GM19328 (cell line): ENCODE measurements at regions not wholly inside any gene's neighbourhood (a gene's known extent, or its start where the extent isn't known, plus 50 kb on each side); places are given as distances from the start of the nearest gene placed in this dataset.

Experiments
- ATAC-seq: cut with Tn5 transposase; IDR thresholded peaks from one replicate; pipeline ENCODE4 v1.9.1; 2021; ENCODE audit warnings: mild to moderate bottlenecking, moderate library complexity; ENCODE audit not compliant: unreplicated experiment

DNA sequence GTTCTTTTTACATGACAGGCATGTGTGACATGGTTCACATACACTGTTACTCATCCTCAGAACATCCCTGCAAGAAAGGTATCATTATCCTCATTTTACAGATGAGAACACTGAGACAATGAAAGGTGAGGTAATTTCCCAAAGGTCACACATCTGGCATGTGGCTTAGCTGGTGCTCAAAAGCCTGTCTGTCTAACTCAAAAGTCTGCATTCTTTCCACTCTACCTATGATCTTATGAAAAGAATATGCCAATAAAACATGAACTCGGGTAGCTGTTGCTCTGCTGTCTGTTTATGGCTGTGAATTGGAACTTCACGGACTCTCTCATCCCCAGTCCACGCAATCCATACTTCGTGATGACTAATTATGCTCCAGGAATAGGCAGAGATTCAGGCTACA is 79.0 kb upstream of the ODAD2 start:
- no peak for ATAC-seq

GRCh38 chr10:28075424-28075823 is 76.5 kb upstream of the ODAD2 start:
- no peak for ATAC-seq

DNA sequence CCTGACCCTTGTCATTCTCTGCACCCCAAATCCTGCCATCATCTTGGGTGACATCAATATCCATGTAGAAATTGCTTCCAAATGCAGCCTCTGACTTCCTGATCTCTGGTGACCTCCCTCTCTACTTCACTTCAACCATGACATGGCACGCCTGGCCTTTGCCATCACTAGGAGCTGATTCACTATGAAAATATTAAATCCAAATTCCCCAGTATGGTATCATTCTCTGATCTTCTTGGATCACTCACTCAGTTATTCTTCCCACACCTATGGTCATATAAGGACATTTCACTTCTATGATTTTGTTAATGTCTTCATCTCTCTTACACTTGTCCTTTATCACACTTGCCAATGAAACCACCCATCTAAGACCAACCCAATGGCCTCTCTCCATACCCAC is 73.7 kb upstream of the ODAD2 start:
- ATAC-seq: no peak

DNA sequence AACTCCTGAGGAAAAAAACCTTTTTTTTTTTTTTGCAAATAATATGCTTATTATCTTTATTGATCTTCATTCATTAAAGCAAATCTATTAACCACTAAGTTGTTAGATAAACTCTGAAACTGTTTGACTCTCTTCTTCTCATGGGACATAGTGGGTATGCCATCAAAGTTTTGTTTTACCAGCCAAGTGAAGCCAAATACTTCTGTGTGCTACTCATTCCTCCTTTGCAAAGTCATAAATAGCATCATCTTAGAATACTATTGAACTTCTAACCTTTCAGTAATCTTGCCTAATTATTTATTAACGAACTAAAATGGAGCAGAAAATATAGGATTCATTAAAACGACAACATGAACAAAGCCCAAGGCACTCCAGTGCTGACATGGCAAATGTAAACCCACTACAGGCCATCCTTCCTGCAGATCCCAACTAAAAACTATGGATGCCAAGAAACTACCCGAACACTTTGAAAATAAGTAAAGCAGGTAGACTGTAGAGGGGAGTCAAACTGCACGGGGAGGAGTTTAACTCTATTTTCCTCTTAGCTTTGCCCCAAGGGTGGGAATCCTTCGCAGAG is 61.2 kb upstream of the ODAD2 start:
- ATAC-seq: no peak

DNA sequence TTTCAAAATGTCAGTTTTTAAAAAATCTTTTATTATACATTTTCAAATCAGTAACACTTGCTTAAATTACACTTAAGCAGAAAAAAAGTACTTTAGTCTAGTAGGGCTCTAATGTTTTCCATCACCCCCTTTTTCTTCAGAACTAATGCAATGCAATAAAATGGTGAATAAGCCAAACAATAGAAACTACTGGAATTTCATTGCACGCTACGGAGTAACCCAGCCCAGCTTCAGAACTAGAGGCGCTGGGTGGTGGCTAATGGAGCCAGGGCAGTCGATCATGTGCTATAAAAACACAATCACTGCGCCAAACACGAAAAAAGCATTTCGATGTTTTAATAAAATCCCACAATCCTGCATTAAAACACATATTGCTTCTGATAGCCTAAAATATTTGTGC is 59.9 kb upstream of the ODAD2 start:
- no peak for ATAC-seq

- no peak for ATAC-seq
Observed at GRCh38 chr10:28054228-28054860, 55.5 kb upstream of the ODAD2 start.

- no peak for ATAC-seq
Observed at GRCh38 chr10:28049286-28049685, 50.4 kb upstream of the ODAD2 start.
